T-helper 1 cell treated with Interleukin-12 subunit alpha and Interleukin-12 subunit beta and Interleukin-4 antibody, amounts not matched to agents 30 ng/mL and 1 ng/mL, for 36 hours (primary cell): ENCODE measurements at regions not wholly inside any gene's neighbourhood (a gene's known extent, or its start where the extent isn't known, plus 50 kb on each side); places are given as distances from the start of the nearest gene placed in this dataset.
"Not testable (repeated sequence)": the region's sequence is repeated elsewhere in the genome, so short reads cannot be mapped to it uniquely, and the experiment has no call there.

ENCODE experiments used
- intact Hi-C: fragments of 100-400 bp; cut with micrococcal nuclease; formaldehyde crosslinking; loops from one replicate; pipeline ENCODE4 v1.15.1; 2024

DNA sequence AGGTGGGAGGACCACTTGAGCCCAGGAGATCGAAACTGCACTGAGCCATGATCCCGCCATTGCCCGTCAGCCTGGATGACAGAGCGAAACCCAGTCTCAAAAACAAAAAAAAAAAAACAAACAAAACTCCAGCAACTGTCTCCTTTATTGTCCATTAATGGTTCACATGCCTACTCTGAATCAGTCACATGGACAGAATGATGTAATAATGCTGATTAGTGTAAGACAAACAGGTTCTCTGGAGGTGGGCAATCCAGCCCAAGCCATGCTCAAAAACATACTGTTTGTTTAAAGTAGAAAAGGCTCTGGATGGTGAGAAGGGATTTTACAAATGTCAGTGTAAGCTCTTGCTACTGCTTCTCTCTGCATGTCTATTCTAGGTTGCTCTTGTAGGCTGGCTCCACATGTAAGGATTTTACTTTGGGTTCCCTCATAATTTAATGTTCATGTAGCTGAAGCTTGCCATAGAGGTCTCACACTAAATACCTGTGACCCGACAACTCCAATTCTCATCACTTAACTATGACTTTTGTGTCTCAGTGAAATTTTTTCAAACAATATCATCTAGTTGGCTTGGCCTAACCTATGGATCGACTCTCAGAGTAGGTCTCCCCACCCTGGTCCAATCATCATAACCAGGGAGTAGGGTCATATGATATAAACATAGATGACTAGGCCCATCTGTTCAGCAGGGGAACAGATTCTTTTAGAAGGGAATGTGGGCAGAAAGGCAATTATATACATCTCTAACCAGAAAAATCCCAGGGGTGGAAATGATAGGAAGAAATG is 83.9 kb upstream of the SLC39A10 start:
- intact Hi-C loops, result no loop called here

GRCh38 chr2:195570329-195570728 is 86.7 kb upstream of the SLC39A10 start:
- intact Hi-C loops, result no loop called here

- intact Hi-C loops, result loop anchor here (10.0 kb wide), 2 partner anchors 1104 to 1356 kb away; partner anchors contain the start of gene PGAP1
Observed at GRCh38 chr2:195569255-195569654, 87.8 kb upstream of the SLC39A10 start.

DNA sequence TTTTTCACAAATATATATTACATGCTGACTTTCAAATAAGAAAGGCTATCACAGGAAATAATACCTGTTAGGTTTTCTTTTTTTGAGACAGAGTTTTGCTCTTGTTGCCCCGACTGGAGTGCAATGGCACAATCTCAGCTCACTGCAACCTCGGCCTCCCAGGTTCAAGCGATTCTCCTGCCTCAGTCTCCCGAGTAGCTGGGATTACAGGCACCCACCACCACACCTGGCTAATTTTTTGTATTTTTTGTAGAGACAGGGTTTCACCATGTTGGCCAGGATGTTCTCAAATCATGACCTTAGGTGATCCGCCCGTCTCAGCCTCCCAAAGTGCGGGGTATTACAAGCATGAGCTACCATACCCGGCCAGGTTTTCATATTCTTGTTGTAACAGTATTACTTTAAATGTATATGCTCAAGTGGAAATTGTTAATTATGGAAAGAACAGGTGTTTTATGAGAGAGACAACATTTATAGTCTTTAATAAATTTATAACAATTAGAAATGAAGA is 92.3 kb upstream of the SLC39A10 start:
- intact Hi-C loops, result loop anchor here (1.0 to 10.0 kb wide), 7 partner anchors 20 to 1873 kb away; partner anchors contain the start of genes PGAP1, SF3B1 and SLC39A10

DNA sequence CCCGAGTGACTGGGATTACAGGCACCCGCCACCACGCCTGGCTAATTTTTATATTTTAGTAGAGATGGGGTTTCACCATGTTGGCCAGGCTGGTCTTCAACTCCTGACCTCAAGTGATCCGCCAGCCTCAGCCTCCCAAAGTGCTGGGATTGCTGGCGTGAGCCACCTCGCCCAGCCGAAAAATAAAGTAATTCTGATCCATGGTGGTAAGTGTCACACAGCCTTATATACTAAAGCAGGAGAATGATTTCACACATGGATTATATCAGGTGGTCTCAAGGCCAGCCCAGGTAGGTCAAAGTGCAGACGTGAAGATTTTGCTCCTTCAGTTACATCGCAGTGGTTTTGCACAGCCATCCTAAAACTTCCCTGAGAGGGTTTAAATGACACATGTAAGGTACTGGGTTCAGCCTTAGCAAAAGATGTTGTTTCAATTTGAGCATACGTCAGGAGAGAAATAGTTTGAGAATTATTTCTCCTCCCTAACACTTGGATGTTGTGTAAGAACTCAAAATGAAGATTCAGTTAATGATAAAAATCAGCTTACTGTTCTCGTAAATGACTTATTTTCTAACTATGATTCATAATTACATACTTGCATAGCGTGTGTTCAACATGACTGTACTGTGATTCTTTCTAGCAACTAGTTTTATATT is 93.0 kb upstream of the SLC39A10 start:
- intact Hi-C loops, result loop anchor here (1.0 to 10.0 kb wide), 7 partner anchors 20 to 1873 kb away; partner anchors contain the start of genes PGAP1, SF3B1 and SLC39A10

DNA sequence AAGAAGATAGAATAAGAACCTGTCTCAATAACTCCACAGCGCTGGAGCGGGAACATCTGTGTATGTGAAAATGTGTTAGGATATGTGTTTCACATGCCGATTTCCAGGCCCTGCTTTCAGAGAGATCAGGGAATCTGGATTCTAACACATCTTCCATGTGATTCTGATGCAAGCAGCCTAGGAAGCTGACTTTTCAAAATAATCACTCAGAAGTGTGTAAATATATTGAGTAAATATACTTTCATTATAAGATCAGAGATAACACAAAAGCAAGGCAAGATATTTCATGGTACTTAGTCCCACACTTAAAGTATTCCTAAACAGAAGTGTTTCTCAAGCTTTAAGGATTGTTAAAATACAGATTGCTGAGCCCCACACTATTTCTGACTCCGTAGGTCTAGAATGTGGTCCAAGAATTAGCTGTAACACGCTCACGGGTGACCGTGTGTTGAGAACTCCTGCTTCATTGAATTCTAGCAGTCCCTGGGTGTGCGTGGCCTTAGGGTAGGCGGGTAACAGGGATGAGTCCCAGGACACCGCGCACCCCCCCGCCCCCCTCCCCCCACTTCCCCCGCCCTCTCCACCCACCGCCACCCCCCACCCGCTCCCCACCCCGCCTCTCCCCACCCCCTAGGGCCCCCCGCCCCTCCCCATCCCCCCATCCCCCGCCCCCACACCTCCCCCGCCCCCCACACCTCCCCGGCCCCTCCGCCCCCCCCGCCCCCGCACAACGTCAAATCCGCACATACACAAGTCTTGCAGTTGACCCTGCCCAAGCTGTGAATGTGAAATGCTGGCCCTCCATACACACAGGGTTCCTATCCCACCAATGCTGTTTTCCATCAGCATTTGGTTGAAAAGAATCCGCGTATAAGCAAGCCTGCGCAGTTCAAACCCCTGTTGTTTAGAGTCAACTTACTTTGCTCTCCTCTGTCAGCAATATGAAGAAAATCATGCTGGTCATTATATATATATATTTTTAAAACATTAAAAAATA is 94.2 kb upstream of the SLC39A10 start:
- intact Hi-C loops, result loop anchor here (5.0 to 10.0 kb wide), 4 partner anchors 1098 to 1874 kb away; partner anchors contain the start of genes PGAP1 and SF3B1

- intact Hi-C loops, result loop anchor here (2.0 to 10.0 kb wide), 6 partner anchors 63 to 1876 kb away; partner anchors contain the start of genes PGAP1 and SF3B1
Observed at GRCh38 chr2:195561116-195561921, 95.7 kb upstream of the SLC39A10 start.

- intact Hi-C loops, result loop anchor here (2.0 to 10.0 kb wide), 6 partner anchors 62 to 1877 kb away; partner anchors contain the start of genes PGAP1 and SF3B1
Observed at GRCh38 chr2:195560209-195560895, 96.7 kb upstream of the SLC39A10 start.

DNA sequence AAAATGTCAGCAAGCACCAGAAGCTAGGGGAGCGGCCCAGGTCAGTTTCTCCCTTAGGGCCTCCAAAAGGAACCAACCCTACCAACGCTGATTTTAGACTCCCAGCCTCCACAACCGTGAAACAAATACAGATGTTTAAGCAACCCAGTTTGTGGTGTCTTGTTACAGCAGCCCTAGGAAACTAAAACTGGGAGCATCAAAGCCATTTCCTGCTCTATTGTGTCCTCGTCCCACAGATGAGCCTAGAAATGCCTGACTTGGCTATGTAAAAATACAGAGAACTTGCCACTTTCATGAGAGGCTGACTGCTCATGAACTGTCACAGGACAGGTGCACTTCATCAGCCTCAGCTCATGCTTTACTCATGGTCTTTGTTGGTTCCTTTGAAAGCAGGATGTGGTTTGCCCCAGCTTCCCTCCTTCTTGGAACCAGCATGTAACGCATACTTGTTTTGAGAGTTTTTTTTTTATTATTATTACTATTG is 97.6 kb upstream of the SLC39A10 start:
- intact Hi-C loops, result loop anchor here (1.0 to 5.0 kb wide), 9 partner anchors 8 to 703 kb away; partner anchors contain the start of gene DNAH7

DNA sequence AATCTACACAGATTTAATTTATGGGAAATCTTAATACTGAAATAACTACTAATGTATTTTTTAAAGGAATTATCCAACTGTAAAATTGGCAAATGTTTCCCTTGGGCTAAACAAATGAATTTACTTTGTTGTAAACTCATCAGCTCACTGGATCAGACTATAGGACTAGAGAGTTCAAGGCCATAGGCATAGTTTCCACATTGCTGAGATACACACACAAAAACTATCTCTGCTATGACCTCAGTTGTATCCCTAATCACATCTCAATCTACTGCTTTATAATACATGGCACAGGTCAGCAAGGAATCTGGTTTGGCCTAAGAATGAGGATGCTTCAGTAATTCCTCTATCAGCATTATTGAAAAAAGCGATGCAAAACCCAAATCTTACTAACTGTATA is 101.1 kb upstream of the SLC39A10 start:
- intact Hi-C loops, result loop anchor here (5.0 kb wide), 1 partner anchor 706 kb away; no protein-coding TSS in a partner anchor

GRCh38 chr2:195552581-195552980 is 104.4 kb upstream of the SLC39A10 start:
- intact Hi-C loops, result loop anchor here (1.0 kb wide), 1 partner anchor 8 kb away; no protein-coding TSS in a partner anchor

DNA sequence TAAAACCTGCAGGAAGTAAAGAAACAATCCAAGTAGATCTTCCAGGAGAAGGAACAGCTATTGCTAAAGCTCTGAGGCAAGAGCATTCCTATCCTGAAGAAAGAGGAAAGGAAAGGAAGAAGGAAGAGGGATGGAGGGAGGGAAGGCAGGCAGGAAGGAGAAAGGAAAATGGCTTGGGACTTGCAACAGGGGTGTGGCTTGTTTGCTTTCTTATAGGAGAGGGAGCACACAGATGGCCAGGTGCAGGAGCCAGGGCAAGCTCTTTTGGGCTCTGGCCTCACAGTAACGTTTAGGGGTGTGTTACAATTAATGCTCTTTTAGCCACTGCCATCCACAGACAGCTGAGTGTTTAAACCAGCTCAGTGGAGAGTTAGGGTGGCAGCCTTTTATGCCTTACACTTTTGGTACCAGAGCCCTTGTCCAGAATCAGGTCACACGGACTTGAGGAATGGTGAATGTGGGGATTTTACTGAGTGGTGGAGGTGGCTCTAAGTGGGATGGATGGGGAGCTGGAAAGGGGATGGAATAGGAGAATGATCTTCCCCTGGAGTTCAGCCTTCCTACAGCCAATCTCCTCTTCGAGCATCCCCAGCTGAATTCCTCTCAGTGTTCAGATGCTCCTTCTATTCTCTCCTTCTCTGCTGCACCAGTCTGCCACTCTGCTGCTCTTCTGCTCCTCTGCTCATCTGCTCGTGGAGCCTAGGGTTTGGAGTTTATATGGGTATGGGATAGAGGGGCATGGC is 108.7 kb upstream of the SLC39A10 start:
- intact Hi-C loops, result no loop called here

DNA sequence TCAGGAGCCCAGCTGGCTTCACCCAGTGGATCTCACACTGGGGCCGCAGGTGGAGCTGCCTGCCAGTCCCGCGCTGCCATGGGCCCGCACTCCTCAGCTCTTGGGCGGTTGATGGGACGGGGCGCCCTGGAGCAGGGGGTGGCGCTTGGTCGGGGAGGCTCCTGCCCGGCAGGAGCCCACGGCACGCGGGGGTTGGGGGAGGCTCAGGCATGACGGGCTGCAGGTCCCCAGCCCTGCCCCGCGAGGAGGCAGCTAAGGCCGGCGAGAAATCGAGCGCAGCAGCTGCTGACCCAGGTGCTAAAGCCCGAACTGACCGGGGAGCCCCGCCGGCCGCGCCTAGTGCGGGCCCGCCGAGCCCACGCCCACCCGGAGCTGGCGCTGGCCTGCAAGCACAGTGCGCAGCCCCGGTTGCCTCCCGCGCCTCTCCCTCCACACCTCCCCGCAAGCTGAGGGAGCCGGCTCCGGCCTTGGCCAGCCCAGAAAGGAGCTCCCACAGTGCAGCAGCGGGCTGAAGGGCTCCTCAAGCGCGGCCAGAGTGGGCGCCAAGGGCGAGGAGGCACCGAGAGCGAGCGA is 109.7 kb upstream of the SLC39A10 start:
- intact Hi-C loops, result not testable (repeated sequence)

- intact Hi-C loops, result no loop called here
Observed at GRCh38 chr2:195545811-195546210, 111.2 kb upstream of the SLC39A10 start.

- intact Hi-C loops, result loop anchor here (1.0 kb wide), 4 partner anchors 8 to 20 kb away; no protein-coding TSS in a partner anchor
Observed at GRCh38 chr2:195543902-195544894, 112.8 kb upstream of the SLC39A10 start.

DNA sequence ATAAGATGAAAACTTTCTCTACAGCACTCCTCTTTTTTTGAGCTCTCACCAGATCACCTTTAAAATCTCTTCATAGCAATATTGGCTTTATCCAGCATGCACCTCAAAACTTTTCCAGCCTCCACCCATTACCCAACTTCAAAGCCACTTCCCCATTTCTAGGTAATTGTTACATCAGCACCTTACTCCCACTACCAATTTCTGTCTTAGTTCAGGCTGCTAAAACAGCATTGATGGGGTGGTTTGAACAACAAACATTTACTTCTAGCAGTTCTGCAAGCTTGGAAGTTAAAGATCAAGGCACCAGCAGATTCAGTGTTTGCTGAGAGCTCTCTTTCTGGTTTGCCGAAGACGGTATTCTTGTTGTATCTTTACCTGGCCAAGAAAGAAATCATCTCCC is 114.0 kb upstream of the SLC39A10 start:
- intact Hi-C loops, result loop anchor here (1.0 kb wide), 1 partner anchor 16 kb away; no protein-coding TSS in a partner anchor
